ENCODE measurements at regions not wholly inside any gene's neighbourhood (a gene's known extent, or its start where the extent isn't known, plus 50 kb on each side); places are given as distances from the start of the nearest gene placed in this dataset.

DNA sequence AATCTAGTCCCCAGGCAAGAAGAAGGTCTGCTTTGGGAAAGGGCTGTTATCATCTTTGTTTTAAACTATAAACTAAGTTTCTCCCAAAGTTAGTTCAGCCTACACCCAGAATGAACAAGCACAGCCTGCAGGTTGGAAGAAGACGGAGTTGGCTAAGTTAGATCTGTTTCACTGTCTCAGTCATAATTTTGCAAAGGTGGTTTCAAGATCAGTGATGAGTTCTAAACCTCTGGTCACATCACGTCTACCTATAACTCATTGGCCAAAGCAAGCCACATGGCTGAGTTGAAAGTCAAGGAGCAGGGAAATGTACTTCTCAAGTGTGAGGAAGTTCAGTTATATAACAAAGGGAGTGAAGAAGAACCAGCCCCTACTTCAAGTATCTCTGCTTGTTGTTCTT, 50.5 kb upstream of the ECI2 start:
- no peaks in the 10 kb centered on the region for H3K36me3 Mint-ChIP-seq (ENCODE audit: low read depth)
- Histone ChIP-seq H3K9me3 (ENCODE audit: control insufficient read depth, low read length) (peaks cover 6% of the 10 kb centered on the region), H3K9ac (ENCODE audit: extremely low read depth, low read length, poor library complexity, severe bottlenecking) (no peak overlapping the region), H3K4me1 (ENCODE audit: control insufficient read depth, insufficient read depth, low read length) (no peaks in the 10 kb centered on the region), H3K4me3 (ENCODE audit: low read length) (no peak overlapping the region), H3K36me3 (ENCODE audit: control insufficient read depth, insufficient read depth, low read length) (no peaks in the 10 kb centered on the region), H3K27ac (ENCODE audit: low read depth, low read length) (no peak overlapping the region), H3K27me3 (ENCODE audit: control insufficient read depth, insufficient read depth, low read length, poor library complexity, severe bottlenecking) (no peaks in the 10 kb centered on the region)
- no peak for DNase-seq
- peaks cover 13% of the 10 kb centered on the region for H3K9me3 Mint-ChIP-seq
- H3K4me1 Mint-ChIP-seq: peaks cover 5% of the 10 kb centered on the region
- no peak overlapping the region for H3K27ac Mint-ChIP-seq
- no peaks in the 10 kb centered on the region for H3K27me3 Mint-ChIP-seq (ENCODE audit: insufficient read depth)
- no peak overlapping the region for H3K4me3 Mint-ChIP-seq
- WGBS, 2 experiments (ENCODE audit: insufficient coverage in 1 of 2, insufficient read length in 1 of 2): 89 to 96% methylated on average over 1 to 2 of the region's 2 CpGs
- TF ChIP-seq, protein P1, sequence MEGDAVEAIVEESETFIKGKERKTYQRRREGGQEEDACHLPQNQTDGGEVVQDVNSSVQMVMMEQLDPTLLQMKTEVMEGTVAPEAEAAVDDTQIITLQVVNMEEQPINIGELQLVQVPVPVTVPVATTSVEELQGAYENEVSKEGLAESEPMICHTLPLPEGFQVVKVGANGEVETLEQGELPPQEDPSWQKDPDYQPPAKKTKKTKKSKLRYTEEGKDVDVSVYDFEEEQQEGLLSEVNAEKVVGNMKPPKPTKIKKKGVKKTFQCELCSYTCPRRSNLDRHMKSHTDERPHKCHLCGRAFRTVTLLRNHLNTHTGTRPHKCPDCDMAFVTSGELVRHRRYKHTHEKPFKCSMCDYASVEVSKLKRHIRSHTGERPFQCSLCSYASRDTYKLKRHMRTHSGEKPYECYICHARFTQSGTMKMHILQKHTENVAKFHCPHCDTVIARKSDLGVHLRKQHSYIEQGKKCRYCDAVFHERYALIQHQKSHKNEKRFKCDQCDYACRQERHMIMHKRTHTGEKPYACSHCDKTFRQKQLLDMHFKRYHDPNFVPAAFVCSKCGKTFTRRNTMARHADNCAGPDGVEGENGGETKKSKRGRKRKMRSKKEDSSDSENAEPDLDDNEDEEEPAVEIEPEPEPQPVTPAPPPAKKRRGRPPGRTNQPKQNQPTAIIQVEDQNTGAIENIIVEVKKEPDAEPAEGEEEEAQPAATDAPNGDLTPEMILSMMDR (conservative IDR thresholded peaks at IDR 0.05): no peak

DNA sequence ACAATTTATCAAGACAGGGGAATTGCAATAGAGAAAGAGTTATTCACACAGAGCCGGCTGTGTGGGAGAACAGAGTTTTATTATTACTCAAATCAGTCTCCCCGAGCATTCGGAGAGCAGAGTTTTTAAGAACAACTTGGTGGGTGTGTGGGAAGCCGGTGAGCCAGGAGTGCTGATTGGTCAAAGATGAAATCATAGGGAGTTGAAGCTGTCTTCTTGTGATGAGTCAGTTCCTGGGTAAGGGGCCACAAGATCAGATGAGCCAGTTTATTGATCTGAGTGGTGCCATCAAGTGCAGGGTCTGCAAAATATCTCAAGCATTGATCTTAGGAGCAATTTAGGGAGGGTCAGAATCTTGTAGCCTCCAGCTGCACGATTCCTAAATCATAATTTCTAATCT, 50.0 kb upstream of the ECI2 start:
- 92 to 97% methylated on average over 4 to 5 of the region's 5 CpGs for WGBS, 2 experiments (ENCODE audit: insufficient coverage in 1 of 2, insufficient read length in 1 of 2)
- no peak overlapping the region for H3K27ac Mint-ChIP-seq
- no peaks in the 10 kb centered on the region for H3K27me3 Mint-ChIP-seq (ENCODE audit: insufficient read depth)
- H3K9me3 Mint-ChIP-seq: peaks cover 8% of the 10 kb centered on the region
- TF ChIP-seq, protein P1 (conservative IDR thresholded peaks at IDR 0.05): no peak
- no peaks in the 10 kb centered on the region for H3K36me3 Mint-ChIP-seq (ENCODE audit: low read depth)
- H3K4me3 ChIP-seq (ENCODE audit: low read length): no peak overlapping the region
- H3K4me1 Mint-ChIP-seq: peaks cover 5% of the 10 kb centered on the region
- H3K4me3 Mint-ChIP-seq: no peak overlapping the region
- H3K27me3 ChIP-seq (ENCODE audit: control insufficient read depth, insufficient read depth, low read length, poor library complexity, severe bottlenecking): no peaks in the 10 kb centered on the region
- H3K4me1 ChIP-seq (ENCODE audit: control insufficient read depth, insufficient read depth, low read length): no peaks in the 10 kb centered on the region
- no peak for DNase-seq
- peaks cover 6% of the 10 kb centered on the region for H3K9me3 ChIP-seq (ENCODE audit: control insufficient read depth, low read length)
- H3K36me3 ChIP-seq (ENCODE audit: control insufficient read depth, insufficient read depth, low read length): no peaks in the 10 kb centered on the region
- no peak overlapping the region for H3K27ac ChIP-seq (ENCODE audit: low read depth, low read length)
- no peak overlapping the region for H3K9ac ChIP-seq (ENCODE audit: extremely low read depth, low read length, poor library complexity, severe bottlenecking)

Measured in endodermal cell (in vitro differentiated cells).